M059J (cell line): ENCODE measurements at regions not wholly inside any gene's neighbourhood (a gene's known extent, or its start where the extent isn't known, plus 50 kb on each side); places are given as distances from the start of the nearest gene placed in this dataset.

Experiments used
- DNase-seq: peaks from one replicate; pipeline ENCODE4 v3.0.0-alpha.2; 2012; ENCODE audit warnings: low read depth

DNA sequence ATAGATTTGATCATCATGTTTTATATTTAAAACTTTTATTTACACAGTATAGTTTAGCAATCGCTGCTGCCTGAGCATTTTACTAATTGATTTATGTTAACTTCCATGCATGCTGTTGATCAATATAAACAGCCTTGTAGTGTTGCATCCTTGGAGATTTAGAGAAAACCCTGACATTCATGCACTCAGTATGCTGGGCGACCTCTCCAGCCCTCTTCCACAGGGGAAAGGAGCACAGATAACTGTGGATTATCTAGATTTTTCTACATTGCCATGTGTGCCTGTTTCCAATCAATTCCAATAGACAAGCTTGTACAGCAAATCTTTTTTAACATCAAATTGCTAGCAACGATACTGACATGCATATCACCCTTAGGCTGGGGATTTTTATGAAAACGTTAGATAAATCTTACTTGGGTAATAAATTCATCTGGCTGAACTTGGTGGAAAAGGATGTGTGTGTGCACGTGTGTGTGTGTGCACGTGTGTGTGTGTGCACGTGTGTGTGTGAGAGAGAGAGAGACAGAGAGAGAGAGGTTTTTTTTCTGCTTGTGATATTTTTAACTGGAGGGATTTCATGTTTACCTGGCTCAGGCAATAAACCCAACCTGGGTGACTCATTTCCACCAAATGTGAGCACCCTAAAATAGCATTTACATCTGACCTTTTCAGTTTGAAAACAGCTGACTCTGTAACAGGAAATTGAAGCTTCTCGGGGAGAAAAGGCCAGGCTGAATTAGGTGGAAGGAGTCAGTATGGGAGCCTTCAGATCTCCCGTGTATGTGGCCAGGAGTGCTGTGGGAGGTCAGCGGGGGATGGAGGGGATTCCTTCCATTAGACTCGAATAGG, 339.8 kb downstream of the PRDM2 start:
- DNase-seq: peak; percentile 6

DNA sequence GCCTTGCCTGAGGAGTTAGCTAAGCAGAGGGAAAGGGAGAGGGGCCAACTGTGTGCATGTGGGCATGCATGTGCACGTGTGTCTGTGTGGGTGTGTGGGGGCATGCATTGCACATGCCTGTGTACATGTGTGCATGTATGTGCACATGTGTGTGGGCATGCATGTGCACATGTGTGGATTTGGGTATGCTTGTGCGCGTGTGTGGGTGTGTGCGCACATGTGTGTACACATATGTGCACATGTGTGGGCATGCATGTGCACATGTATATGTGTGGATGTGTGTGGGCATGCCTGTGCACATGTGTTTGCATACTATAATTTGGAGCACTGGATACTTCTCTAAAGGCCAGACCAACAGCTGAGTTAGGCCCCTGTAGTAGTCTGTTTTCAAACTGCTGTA, 350.0 kb downstream of the PRDM2 start:
- DNase-seq: no peak

DNA sequence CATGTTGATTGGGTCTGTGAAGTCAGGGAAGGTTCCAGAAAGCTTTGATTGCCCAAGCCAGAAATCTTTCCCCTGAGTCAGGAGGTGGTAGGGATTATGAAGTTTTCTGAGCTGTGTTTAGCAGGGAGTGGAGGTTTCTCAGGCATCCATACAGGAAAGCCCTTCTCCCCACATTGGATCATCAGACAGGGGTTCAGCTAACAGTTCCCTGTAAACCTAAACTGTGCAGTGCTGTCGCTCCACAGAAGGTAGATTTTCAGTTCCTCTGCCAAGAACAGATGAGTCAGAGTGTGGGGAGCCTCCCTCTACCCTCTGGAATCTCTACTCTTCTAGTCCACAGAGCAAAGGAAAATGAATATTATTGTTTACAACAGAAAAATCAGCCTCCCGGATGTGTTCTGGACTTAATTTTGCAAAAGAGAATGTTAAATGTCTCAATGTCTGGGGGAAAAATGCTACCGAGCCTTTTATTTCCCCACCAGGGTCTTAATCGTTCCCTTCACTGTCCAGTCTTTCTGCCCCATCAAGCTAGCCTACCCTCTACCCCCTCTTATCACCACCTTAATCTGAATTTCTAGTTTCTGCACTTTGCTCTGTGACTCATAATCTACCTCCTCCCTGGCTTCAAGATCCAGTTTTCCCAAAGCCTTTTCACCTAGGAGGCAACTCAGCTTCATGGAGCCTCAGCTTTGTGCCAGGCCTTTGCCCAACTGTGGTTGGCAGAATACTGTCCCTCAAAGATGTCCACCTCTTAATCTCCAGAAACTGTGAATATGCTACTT, 355.6 kb downstream of the PRDM2 start:
- DNase-seq: peak; percentile 80

DNA sequence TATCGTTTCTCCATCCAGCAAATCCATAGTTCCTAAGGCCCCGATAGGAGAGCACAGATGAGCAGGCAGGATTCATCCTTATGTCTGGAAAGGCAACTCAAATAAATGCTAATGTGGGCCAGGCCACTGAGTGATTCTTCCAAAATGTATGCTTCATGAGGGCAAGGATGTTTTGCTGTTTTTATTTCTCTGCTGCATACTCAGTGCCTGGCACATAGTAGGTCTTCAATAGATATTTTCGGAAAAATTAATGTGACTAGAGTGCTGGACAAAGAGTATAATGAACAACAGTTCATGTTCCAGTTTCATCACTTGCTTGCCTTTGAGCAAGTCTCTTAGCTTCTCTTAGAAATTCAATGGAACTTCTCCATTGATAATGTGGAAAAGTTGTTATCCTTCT, 357.7 kb downstream of the PRDM2 start:
- no peak for DNase-seq

DNA sequence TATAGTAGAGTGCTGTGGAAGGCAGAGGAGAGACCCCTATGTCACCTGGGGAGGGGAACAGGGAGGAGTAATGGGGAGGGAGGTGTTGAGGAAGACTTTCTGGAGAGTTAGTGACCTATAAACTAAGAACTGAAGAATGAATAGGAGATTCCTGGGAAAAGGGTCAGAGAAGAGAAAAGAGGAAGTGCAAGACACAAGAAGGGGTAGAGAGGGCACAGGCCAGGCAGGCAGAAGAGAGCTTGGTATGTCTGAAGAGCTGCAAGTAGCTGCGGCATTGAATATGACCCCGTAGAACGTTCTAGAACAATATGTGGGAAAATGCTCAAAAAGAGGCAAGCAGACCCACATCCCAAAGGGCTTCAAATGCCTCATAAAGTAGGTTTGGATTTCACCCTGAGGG, 361.2 kb downstream of the PRDM2 start:
- DNase-seq: no peak

DNA sequence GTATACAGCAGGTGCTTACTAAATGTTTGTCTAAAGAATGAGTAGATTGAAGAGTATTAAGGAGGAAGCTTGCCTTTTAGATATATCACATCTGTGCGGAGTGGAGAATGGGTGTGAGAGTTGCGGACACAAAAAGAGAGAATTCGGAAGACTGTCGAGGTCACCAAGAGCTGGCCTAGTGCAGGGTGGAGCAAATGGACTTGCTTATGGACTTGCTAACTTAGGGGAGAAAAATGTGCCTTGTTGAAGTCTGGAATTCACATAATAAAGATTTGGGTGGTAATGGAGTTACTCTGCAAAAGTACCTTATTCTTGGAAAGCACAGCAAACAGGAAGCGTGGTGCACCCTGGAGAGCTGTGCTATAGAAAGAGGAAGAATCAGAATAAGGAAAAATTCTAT, 361.7 kb downstream of the PRDM2 start:
- DNase-seq: no peak

DNA sequence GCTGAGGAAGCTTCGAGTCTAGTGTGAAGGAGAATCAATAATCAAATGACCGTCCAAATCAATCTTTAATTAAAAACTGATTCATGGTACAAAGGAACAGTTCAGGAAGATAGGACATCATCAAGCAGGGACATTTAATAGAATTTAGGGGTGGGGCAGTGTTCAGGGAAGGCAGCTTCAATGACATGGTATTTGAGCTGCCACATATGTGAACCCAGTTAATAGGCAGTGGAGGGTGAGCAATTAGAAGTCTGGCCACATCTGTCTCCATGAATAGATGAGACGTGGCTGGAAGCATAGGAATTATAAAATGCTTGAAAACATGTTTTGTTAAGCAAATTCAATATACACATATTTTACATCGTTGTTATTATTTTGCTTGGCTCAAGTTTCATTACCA, 362.7 kb downstream of the PRDM2 start:
- DNase-seq: no peak

DNA sequence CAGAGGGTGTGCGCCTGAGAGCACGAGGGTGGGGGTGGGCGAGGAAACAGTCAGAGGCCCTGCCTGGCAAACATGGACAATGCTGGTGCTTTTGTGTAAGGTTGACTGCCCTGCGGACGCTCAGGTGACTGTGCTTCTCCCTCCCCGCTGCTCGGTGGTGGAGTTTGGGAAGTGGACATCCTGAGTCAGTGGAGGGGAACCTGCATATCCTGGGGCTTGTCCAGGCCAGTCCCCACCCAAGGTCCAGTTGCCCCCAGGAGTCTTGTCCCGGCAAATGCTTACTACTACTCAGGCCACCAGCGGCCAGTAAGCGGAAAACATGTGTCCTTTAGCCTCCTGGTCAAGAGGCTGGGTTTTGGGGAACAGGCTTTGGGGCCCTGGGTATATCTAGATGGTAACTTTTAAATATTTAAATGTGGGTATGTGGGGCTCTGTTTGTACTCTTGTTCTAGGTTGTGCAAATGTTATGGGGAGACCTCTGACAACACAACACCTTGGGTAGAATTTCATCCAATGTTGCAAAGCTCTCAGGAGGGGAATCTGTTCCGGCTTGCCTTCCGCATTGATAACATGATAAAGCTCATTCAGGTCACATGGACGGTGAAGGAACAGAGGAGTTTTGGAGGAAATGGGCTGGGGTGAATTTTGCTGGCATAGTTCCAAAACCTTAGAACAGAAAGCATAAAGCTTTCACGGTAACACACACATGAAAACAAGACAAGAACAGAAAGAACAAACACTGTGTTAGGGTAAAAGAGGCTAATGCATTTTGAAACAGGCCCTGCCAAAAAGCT, 364.9 kb downstream of the PRDM2 start:
- DNase-seq: no peak

DNA sequence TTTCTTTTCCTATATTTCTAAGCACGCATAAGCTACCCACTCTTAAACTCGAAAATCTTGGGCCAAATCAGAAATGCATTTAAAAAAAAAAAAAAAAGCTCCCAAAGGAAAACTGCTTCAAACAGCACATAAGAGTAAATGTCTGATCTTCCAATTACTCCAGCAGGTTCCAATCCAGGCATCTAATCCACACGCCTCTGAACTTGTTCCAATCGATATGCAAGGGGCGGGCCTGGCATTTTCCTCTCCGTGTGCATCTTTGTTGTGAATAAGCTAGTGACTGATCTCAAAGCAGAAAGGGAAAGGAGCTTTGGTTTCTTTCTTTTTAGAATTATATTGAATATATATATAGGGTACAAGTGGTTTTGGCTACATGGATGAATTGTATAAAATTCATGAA, 365.5 kb downstream of the PRDM2 start:
- DNase-seq: no peak

DNA sequence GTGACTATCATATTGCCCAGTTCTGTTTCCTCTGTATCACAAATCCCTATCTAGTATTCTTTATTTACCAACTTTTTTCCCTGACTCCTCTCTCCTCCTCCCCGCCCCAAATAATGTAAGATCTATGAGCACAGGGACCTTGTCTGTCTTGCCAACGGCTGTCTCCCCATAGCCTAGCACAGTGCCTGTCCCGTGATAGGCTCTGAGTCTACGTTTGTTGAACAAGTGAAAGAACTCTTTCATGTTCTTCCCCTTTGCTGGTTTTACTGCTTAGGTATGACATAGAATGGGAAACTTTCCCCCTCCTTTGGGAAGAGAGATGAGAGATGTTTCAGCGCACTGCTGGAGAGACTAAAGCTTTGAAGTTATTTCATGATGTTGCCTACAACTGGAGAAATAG, 367.0 kb downstream of the PRDM2 start:
- no peak for DNase-seq

DNA sequence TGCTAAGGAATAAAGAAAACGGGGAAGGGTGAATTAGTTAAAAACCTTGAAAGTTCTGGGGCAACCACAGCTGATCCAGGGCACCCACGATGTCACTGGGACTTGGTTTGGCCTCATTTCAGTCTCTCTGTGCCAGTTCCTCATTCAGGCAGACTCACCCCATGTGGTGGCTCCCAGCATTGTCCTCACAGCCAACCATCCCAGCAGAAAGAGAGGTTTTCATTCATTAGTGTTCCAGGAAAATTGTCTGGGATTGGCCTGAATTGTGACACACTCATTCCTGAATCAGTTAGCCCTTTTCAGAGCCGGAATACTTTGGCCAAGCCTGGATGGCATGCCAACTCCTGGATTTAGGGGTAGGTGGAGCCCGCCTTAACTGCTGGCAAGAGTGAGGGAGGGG, 367.7 kb downstream of the PRDM2 start:
- DNase-seq: no peak

DNA sequence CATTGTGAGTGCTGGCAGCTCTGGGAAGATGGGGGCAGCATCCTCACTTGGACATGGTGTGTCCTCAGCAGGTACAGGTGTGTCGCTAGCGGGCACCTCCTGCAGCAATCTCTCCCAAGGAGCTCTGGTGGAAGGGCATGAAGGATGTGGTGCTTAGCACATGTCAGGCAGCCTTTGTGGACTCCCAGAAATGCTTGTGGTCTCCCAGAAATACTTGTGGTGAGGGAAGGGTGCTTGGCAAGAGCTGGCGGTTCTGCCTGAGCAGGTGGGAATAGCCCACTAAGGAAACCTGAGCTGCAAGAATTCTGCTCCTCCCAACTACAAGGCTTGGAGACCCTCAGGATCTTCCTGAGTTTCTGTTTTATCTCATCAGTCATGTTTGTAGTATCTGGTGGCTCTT, 371.6 kb downstream of the PRDM2 start:
- peak; percentile 38 for DNase-seq

DNA sequence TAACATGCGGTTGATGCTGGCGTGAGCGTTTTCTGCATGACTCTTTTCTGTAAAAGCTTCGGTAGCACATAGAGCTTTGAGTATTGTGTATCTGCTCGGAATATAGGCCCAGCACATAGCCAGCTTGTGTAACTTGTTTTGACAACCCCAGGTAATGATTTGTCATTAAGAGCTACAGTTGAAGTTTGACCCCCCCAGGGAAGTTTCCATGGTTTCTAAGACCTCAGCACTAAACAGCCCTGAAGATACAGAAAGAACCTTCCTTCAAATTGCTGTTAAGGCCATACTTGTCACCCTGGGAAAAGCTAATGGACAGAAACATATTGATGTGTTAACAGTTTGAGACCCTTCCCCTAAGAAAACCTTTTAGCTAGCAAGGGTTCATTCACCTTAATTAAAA, 380.7 kb downstream of the PRDM2 start:
- DNase-seq: peak; percentile 9

DNA sequence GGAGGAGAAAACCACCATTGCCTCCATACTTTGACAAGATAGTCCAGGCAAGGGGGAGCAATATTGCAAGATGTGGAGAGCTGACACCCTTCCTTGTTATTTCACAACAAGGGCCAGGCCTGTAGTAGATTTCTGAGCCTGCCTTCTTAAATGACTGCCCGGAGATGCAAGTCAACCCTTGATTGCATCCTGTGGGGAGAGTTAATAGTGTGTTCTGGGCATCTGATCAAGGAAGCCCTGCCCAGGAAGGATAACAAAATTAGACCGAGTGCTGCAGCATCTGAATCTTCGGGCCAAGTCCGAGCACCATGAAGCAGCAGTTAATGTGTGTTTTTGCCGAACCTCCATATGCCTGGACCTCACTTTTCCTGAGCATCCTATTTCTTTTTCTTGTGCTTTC, 382.3 kb downstream of the PRDM2 start:
- no peak for DNase-seq

DNA sequence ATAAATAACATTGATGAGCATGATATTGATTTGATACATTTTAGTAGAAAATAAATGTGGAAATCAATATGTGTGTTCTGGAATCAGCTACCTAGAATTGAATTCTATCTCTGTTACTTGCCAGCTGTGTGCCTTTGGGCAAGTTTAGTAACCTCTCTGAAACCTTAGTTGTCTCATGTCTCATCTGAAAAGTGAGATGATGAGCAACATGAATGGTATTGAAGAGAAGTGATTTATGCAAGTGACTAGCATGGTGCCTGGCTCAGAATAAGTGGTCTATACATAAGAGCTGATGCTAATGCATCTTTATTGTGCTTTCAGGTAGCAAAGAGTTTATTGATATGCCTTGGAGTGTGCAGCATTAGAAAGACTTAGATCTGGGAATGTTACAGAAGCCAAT, 383.3 kb downstream of the PRDM2 start:
- no peak for DNase-seq

DNA sequence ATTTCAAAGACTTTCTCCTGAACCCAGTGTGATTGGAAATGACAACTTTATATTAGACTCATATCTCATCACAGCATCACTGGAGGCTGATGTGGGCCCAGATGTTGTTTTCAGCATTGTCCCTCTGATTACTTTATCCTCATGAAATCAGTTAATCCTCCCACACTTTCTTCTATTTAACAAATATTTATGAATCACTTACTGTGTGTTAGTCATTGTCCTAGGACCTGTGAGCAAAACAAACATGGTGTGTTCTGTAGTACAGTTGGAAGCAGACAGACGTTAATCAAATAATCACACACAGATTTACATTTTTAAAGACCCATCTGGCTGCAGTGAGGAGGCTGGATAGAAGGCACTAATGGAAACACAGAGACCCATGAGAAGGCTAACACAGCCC, 383.7 kb downstream of the PRDM2 start:
- no peak for DNase-seq

DNA sequence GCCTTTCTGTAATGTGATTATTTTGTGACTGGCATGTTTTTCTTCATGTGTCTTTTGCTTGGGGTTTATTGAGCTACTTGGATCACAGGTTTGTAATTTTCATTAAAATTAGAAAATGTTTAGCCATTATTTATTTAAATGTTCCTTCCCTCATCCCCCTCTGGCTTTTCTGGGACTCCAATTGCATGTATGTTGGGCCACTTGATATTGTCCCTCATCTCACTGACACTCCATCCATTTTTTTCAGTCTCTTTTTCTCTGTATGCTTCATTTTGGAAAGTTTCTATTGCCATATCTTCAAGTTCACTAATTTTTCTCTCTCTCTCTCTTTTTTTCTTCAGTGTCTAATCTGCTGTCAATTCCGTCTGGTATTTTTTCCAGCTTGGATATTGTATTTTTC, 390.1 kb downstream of the PRDM2 start:
- no peak for DNase-seq

DNA sequence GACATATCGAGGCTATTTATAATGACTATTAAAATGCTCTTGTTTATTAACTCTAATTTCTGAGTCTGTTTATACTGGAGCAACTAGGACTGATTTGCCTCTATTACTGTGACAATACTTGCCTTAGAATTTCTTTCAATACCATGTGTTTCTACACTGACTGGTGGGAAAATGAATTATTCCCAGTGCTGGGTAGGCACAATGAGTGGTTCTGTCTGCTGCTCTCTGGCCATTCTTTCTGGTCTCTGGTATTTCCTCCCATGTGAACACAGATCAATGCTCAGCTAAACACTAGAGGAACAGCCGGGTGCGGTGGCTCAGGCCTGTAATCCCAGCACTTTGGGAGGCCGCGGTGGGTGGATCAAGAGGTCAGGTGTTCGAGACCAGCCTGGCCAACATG, 390.5 kb downstream of the PRDM2 start:
- DNase-seq: no peak

DNA sequence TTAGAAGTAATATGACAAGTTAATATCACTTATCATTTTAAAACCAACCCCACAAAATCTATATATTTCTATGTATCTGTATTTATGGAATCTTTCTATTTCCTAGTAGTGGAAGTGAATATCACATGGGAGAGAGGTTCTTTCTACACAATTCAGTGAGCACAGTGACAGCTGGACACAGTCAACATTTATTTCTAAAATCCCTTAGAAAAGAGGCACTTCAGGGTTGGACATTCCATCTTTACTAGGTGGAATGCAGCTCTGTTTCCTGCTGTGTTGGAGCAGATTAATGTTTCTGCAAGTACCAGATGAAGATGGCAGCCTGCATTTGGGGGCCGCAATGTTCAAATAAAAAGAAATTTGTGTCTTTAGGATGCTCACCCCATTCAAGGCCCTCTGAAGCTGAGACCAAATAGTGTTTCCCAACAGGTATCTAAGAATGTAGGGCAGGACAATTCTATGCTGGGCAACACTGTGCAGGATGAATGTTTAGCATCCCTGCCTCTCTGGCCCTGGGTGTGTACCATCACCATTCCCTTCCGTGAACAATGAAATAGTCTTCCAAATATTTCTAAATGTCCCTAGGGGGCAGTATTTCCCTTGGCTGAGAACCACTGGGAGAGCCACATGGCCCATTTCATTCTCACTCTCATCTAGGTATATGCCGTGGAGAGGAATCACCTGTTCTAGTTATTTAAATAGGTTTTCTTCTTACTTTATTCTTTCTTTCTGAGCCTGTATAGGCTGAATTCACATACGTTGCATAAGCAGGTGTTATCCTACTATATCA, 394.8 kb downstream of the PRDM2 start:
- peak; percentile 33 for DNase-seq

DNA sequence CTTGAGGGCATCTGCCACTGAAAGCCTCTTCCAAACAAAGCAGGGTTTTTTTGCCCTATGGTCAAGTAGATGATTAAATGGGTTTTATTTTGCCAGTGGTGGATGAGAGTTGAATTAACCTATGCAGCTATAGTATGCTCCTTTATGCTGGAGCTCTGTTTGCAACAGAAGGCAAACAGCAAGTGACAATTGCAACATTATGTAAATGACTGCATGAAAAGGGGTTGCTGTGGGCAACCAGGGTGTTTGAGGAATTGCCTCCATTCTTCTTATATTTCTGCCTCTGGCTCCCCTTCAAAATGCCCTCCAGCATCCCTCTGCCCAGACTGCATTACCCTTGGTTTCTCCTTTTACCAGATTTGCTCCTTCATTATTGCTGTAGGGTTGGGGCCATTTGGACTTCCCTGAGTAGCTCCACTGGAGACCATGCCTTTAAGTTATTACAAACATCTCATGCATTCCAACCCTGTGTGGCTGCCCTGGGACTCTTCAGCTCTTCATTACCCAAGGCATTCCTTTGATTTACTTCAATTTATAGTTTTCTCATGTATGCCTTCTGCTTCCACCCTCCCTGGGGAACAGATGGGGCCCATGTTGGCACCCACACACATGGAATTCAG, 398.4 kb downstream of the PRDM2 start:
- no peak for DNase-seq

DNA sequence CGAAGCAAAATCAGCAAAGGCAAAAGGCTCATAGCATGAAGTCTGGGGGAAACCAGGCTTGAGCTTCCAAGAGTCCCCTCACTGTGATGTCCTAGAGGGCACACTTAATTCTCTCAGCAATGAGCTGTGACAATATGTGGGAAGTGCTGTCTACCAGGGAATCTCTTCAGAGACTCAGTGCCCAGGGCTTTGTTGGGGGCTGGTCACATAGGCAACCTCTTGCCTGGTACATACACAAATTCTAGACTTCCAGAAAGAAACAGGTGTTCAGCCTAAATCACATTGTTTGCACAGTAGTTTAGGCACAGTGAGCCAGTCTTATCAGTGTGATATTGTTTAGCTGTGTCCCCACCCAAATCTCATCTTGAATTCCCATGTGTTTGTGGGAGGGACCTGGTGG, 400.5 kb downstream of the PRDM2 start:
- no peak for DNase-seq
